GM19043 (cell line): ENCODE measurements at regions not wholly inside any gene's neighbourhood (a gene's known extent, or its start where the extent isn't known, plus 50 kb on each side); places are given as distances from the start of the nearest gene placed in this dataset.

Source experiments
- ATAC-seq: cut with Tn5 transposase; IDR thresholded peaks from one replicate; pipeline ENCODE4 v1.9.1; 2021; ENCODE audit warnings: low read depth; ENCODE audit not compliant: unreplicated experiment

DNA sequence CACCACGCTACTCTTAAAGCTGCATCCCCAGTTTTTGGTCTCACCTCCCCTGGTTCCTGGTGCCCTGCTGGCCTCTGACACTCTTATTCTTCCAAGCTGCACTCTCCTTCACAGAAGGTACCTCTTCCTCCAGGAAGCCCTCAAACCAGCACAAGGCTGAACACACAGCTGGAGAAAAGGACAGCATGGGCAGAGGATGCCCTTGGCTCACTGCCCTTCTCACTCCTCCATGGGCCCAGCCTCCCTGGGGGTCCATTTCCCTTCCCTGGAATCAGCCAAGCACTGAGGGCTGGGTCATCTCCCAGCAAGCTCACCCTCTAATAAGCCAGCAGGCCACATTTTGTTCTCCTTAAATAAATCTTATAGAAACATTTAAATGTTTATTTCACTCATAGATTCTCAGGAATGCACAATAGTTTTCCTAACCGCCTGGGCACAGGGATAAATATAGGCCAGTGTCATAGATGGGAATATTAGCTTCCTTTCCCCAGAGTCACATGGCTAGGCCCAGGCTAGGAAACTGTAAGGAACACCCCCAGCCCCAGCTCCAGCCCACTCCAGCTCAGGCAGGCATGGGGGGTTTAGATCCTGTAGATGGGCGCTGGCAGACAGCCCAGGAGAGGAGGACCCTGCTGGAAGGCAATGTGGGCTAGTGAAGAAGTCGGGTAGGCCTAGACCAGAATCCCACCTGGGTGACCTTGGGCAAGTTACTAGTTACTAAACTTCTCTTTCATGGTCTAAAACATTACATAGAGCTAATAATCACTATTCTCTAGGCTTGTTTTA lies 51.5 kb downstream of the IRAG1 start:
- no peak for ATAC-seq

DNA sequence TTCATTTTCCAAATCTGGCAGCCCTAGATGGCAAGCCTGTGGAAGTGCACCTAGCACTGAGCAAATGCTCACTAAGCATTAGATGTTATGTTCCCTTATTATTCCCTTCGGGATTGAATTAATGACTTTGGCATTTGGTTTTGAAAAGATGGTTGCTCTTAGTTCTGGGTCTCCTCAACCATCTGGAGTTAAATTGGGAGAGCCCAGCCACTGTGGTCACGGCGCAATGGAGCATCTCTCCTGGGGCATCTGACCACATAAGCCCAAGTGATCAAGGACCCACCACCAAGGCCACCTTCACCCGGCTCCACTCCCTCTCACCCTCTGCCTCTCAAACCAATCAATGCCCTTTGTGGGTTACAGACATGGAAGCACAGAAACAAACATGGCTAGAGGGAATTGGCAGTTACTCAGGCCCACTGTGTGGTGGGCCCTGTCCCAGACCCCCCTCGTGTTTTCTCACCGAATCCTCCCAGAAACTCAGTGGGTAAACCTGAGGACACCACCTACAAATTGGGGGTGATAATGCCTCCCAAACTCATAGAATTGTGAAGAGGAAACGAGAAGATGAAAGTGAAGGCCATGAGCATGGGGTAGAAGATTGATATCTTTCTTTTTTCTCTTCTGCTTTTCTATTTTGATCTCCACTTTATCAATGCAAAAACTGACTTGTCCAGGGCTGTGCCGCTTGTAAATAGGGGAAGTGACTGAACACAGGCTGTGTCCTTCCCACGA lies 52.2 kb downstream of the IRAG1 start:
- peak; percentile 82 for ATAC-seq

DNA sequence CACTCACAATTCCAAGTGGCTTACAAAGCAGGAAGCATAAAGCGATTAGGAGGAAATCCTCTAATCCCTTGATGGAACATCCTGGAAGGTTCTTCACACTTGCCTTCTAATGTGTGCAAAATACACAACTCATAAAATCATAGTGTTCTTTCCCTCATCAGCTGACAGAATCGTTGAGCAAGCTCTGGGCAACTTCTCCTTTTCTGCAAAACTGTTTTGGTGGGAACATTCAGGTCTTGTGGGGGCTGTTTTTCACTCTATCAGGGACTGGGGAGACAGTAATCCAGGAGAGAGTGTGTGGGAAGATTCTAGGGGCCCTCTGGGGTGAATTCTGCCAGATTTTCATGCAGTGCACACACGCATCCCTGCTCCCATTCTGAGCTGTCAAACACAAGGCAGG lies 53.2 kb downstream of the IRAG1 start:
- no peak for ATAC-seq

DNA sequence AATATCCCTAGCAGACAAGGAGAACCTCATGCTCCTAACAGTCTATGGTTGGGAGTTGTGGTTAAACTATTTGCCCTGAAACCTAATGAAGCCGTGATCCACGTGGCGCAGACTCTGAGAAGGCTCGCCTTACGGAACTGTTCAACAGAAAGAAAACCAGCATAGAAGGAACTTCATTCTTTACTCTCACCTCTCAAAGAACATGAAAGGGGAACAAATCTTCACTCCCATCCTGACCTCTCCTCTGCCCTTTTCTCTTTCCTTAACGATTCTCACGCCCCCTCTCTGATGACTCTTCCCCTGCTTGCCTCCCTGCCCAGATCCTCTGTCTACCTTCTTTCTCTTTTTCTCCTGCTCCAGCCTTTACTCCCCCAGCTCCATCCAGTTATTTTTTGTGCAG lies 54.2 kb downstream of the IRAG1 start:
- no peak for ATAC-seq

DNA sequence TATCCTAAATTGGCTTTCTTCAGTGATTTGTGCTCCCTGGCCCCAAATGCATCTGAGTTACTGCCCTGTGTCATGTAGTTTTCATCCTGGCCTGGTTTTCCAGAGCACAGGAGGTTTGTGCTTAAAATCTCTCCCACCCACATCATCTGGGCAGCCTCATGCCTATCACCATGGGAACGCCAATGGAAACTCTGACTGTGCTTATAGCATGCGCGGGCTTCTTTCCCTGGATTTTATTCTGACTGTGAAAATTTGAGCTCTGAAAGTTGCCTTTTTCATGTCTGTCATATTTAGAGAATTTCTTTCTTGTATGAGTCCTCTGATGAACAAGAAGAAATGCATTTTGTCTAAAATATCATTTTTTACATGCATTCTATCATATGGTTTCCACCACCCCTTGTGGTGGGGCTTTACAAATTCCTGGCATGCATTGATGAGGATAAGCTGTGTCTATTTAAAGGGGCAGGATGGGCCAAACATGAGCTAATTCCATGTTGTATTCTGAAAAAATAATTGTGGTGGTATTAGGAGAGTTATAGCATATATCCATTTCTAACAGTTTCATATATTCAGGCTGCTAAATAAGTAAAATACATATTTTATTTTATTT lies 55.1 kb downstream of the IRAG1 start:
- no peak for ATAC-seq

DNA sequence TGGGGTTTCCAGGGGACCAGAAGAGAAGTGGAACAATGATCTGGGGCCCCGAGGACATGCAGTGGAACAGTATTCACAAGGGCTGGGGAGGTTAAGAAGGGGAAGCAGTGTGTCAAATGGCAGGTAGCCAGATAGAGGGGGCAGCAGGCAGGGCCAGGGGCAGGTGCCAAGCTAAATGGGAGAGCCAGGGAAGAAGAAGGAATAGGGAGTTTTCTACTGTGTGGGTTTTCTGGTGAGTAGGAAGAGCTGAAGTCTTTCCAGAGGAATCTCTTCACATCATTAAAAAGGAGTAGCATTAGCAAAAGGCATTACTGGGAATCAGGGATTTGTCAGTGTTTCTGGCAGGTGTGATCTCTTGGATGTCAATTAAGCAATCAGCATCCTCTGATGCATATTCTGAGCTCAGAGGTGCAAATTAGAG lies 55.8 kb downstream of the IRAG1 start:
- ATAC-seq = no peak

DNA sequence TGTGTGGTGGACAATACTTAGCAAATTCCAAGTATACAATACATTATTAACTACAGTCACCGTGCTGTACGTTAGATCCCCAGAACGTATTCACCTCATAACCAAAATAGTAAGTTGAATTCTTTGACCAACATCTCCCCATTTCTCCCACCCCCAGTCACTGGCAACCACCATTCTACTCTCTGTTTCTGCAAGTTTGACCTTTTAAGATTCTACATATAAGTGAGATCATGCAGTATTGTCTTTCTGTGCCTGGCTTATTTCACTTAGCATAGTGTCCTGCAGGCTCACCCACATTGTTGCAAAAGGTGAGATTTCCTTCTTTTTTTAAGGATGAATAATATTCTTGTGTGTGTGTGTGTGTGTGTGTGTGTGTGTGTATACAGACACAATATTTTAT lies 59.1 kb downstream of the IRAG1 start:
- ATAC-seq = no peak

DNA sequence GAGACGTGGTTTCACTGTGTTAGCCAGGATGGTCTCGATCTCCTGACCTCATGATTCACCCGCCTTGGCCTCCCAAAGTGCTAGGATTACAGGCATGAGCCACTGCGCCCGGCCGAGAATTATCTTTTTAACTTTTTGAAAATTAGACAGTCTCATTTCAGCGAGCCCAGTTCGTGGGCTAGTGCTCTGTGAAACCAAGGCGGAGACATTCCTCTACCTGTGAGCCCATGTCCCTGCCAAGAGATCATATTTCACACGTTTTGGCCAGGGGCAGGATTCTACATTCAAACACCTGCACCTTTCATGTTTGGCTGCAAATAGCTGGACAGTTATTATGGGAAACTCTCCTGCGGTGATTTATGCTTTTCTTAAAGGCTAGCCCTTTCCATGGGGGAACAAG lies 60.3 kb downstream of the IRAG1 start:
- ATAC-seq = no peak

DNA sequence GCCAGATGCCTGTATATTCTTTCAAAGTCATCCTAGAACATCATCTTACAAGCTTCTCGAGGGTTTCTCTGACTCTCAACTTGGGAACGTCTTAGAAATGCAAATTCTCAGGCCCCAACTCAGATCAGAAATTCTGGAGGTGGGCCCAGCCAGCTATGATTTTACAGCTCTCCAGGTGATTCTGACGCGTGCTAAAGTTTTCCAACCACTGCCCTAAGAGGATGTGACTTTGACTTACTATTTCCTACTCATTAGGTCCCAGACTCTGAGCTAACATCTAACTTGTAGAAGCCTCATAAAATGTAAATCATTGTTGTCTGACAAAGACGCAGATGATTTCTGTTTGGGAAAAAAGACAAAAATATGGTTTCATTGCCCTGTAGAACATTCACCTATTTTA lies 61.1 kb downstream of the IRAG1 start:
- no peak for ATAC-seq

DNA sequence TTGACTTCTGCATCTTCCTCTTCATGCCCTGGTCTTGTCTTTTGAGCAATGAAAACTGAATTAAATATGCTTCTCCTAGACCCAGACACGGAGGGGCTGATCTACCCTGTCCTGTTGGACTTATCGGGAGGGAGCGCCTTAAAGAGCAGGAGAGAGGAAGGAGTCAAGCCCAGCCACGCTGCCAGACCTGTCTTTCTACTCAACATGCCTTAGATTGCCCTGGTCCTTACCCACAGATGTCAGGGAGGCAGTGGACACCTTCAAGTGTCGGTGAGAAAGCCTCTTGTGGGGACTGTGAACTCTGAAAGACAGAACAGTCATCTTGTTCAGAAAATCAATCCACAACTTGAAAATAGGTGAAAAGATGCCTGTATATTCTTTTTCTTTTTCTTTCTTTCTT lies 61.8 kb downstream of the IRAG1 start:
- ATAC-seq = no peak

DNA sequence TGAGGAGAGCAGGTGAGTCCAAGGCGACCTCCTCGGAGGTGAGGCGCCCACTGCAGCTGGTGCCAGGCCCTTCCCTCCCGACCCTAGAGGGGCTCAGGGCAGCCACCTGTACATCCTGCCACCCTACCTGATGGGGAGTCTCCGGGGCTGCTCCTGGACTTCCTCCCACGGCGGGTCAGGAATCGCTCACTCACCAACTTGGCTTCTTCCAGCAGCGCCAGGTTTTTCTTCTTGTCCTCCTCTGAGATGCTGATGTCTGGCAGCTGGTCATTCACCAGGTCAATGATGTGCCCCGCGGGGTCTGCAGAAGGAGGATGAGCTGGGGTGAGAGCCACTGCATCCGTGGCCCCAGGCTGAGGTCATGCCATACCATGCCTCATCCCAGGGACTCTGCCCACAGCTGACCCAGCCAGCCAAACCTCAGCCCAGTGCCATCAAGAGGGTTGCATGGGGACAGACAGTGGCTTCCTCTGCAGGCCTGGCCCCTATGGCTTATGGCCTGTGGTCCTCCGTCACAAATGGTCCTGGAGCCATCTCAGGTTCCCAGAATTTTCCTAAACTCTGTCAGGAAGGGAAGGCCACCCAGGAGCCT lies 61.0 kb upstream of the LYVE1 start:
- ATAC-seq = no peak

DNA sequence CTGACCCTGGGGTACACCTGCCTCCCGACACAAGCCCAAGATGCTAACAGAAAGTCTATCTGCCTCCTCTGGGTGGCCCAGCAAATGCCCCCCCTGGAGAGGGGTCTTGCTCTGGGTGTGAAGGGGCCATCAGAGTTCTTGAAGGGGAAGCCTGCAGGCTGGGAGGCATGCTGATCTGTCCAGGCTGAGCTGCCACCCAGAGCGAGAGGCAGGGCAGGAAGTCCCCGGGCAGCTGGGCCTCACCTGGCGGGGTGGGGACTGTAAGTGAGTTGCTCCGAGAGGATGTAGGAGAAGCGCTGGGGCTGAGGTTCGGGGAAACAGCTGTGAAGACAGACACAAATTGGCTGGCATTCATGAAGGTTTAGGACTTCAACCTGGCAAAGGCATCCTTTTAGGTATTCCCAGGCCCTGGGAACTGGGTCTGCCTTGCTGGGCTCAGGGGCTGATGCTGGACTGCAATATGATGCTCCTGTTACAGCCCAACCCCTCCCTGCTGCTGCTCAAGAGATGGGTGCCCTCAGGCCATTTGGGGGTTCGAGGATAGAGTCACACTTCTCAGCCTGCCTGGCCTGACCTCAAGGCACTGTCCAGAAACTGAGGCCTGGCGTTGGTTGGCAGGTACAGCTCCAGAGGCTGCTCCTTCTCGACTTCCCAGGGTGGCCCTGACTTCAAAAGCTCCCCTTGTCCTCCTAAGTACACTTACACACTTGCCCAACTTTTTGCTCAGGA lies 60.2 kb upstream of the LYVE1 start:
- ATAC-seq = no peak

DNA sequence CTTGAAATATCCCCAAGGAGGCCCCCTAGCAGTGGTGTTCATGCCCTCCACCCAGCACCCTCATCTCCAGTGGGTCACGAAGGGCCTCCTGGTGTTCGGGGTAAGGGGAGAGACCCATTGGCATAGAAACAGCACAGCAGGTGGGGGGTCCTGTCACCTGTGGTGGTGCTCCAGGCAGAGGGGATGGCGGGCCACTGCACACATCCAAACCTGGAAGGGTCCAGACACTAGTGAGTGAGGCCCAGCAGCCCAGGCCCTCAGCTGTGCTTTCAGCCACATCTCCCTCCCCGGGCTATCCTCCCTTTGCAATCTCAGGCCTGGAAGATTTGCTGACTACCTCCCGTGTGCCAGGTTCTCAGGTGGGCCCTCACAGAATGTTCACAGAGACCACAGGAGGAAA lies 59.4 kb upstream of the LYVE1 start:
- no peak for ATAC-seq

DNA sequence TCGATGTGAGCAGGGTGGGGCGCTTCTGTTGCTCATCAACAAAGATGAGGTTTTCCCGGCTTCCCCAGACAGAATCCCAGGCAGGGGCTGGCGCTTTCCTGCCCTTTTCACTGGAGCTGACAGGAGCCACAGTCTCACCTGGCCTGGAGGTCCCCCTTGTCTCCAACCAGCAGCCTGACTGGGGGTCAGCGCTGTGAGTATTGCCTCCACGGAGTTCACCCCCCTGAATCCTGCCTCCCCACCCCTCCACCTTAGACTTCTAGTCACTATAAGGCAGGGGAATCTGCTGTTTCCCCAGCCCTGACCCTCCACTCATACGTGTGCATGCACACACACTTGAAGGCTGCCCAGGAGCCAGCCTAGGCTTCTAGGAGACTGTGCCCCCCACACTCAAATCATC lies 58.8 kb upstream of the LYVE1 start:
- ATAC-seq = no peak

DNA sequence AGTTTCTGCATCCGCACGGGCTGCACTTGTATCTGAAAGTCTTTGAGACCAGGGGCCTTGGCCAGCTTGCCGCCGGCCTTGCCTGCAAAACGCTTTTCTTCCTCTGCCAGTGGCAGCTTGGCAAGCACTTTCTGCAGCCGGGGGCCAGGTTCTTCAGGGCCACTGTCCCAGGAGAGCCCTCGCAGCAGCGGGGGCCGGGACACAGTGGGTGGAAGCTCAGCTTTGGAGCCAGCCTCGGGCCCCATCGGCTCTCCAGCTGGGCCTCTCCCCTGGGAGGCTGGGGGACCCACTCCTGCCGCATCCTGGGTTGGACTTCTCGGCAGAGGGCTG lies 57.5 kb upstream of the LYVE1 start:
- no peak for ATAC-seq

DNA sequence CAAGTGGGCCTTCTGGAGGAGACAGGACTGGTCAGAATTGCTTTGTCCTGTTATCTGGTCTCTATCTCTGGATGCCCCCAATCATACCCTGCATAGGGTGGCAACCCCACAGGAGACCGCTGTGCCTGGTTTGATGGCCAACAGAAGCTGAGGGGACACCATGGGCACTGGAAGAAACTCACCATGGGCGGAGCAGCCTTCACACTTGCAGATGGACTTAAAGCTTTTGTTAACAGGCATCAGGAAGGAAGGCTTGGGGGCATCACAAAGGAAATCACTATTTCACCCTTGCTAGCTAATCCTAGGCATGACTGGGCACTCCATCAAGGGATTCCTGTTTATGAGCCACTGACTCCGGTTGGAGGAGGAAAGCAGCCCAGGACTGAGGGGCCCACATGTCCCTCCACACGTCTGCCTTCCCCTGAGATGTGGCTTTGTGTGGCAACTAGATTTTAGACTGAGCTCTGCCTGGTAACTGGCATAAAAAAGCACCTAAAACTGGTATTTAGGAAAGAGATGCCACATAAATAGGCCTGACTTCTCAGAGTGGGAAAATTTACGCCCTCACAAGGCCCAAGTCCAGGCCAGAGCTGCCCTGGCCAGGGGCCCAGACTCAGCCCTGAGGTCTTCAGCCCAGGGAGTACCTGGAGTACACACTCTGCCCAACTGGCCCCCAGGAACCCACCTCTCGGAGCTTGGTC lies 57.0 kb upstream of the LYVE1 start:
- ATAC-seq = no peak

DNA sequence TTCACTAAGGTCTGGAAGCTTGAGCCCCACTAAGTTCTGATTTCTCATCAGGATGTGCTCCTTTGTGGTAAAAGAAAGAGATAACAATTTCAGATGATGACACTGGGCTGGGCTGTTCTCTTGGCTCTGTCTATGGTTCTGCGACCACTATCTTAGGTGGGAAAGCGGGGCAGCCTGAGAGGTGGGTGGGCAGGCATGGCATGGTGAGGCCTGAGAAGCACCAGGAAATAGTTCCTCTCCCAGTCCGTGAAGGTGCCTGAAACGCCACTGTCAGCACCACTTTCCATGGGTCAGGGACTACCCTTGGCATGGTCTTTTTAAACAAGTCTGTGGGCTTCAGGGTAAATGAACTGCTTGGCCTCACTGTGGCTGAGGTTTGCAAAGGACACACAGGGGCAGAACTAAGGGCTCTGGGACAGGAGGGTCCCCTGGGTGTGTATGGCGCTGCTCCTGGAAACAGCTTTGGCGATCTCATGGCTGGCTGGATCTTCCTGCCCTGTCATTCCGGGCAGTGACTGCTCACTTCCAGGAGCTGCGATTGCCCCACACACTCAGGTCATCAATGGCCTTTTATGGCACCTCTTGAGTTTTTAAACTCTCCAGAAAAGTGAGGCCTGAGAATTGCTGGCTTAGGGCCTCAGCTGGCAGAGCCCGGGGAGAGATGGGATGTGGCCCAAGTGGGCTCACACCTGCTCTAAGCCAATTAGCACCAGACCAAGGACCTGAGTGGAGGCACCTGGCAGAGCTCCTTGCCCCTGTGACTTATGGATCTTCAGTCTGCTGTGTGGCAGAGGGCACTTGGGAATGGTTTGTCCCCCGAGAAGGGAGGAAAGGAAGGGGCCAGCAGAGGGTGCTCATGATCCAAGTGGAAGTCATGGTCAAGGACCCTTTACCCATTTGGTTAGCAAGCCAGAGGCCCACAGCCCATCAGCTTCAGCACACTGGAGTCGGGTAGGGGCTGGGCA lies 55.6 kb upstream of the LYVE1 start:
- no peak for ATAC-seq

DNA sequence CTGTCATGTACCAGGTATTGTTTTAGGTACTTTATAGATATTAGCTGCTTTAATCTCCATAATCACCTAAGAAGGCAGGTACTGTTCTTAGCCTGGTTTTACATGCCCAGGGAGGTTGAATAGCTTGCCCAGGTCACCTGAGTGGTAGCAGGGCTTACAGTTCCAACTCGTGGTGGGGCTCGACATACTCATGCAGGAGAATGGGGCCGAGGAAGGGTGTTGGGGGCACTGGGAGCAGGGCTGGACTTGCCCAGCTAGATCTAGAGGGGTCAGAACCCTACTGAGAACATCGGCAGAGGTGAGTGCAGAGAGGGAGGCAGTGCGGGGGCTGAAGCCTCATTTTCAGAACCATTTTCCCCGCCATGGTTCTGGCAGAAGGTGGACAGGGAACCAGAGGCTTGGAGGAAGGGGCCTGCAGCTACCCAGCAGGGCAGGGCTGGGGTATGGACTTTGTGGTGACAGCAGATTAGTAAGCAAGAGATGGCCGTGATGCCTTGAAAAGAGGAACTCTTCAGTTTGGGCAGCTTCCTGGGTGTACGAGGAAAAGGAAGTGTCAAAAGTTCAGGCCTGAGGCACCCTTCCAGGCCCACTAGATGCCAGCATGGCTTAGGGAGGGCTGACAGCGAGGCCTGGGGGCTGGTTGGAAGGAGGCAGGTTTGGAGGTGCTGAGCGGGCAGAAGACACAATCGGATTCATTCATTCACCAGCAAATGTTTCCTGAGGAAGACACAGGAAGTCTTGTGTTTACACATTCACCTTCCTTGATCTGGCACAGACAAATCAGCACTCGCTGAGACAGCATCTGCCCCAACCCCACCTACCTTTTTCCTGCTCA lies 54.7 kb upstream of the LYVE1 start:
- no peak for ATAC-seq
